PFSK-1 (cell line): ENCODE measurements at regions not wholly inside any gene's neighbourhood (a gene's known extent, or its start where the extent isn't known, plus 50 kb on each side); places are given as distances from the start of the nearest gene placed in this dataset.

Experiments used
- FOXP2 ChIP-seq: optimal IDR thresholded peaks from 2 replicates; pipeline ENCODE3; 2011; ENCODE audit warnings: borderline replicate concordance, control low read depth, inconsistent platforms; ENCODE audit not compliant: insufficient read depth; ENCODE audit errors: extremely low read length, extremely low read depth
- POLR2AphosphoS5 ChIP-seq: IDR thresholded peaks from 2 replicates; pipeline ENCODE4 v1.6.1; 2012; ENCODE audit warnings: low read depth, mild to moderate bottlenecking, control low read depth, low read length, moderate library complexity
- SIN3A ChIP-seq: IDR thresholded peaks from 2 replicates; pipeline ENCODE4 v1.6.1; 2012; ENCODE audit warnings: mild to moderate bottlenecking, low read length, moderate library complexity, borderline replicate concordance; ENCODE audit not compliant: insufficient read depth
- TAF1 ChIP-seq: IDR thresholded peaks from 2 replicates; pipeline ENCODE4 v1.6.1; 2012; ENCODE audit warnings: low read length, control low read depth, borderline replicate concordance; ENCODE audit not compliant: insufficient read depth
- TF ChIP-seq, protein P1 (sequence below), 2 experiments: IDR thresholded peaks; 2 replicates each; pipeline versions ENCODE4 v1.6.1 to v1.8.0; 2011 to 2012; ENCODE audit warnings: low read depth in 2 of 2, low read length in 2 of 2, control low read depth in 1 of 2, inconsistent platforms in 1 of 2, mild to moderate bottlenecking in 1 of 2, moderate library complexity in 1 of 2; ENCODE audit not compliant: insufficient read depth in 1 of 2

DNA sequence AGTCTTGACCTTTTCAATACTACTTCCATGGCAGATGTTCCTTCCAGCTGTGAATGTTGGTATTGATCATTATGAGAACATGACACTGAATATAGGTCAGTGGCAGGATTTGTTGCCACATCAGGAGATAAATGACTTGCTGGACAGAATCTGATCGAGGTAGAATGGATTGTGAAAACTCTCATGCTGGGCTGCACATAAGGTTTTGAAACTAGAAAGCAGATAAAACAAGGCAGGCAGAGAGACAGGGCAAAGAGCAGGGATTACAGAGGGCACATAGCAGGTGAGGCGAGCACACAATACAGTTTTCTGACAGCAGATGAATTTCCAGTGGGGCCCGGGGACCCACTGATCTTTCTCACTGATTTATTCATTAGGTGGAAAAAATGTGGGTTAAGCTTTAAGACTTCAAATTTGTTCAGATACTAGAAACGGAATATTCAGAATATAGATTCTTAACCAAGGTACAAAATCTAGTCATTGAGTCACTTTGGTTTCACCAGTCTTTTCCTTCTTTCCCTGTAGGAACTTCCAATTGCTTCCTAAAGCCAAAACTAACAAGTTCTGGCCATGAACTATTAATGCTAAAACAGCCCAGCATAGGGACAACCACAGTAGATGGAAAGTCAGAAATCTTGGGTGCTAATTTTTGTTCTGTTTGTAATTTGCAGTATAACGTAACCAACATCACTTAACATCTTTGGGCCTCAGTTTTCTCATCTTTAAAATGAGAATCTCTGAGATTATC lies 296.0 kb upstream of the PTBP2 start:
- TF ChIP-seq FOXP2 (no peak), TAF1 (no peak), POLR2AphosphoS5 (no peak), SIN3A (no peak)
- TF ChIP-seq, protein P1, sequence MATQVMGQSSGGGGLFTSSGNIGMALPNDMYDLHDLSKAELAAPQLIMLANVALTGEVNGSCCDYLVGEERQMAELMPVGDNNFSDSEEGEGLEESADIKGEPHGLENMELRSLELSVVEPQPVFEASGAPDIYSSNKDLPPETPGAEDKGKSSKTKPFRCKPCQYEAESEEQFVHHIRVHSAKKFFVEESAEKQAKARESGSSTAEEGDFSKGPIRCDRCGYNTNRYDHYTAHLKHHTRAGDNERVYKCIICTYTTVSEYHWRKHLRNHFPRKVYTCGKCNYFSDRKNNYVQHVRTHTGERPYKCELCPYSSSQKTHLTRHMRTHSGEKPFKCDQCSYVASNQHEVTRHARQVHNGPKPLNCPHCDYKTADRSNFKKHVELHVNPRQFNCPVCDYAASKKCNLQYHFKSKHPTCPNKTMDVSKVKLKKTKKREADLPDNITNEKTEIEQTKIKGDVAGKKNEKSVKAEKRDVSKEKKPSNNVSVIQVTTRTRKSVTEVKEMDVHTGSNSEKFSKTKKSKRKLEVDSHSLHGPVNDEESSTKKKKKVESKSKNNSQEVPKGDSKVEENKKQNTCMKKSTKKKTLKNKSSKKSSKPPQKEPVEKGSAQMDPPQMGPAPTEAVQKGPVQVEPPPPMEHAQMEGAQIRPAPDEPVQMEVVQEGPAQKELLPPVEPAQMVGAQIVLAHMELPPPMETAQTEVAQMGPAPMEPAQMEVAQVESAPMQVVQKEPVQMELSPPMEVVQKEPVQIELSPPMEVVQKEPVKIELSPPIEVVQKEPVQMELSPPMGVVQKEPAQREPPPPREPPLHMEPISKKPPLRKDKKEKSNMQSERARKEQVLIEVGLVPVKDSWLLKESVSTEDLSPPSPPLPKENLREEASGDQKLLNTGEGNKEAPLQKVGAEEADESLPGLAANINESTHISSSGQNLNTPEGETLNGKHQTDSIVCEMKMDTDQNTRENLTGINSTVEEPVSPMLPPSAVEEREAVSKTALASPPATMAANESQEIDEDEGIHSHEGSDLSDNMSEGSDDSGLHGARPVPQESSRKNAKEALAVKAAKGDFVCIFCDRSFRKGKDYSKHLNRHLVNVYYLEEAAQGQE (IDR thresholded peaks at IDR 0.05; ENCODE audit: insufficient read depth in 1 of 2, low read depth in 2 of 2, low read length in 2 of 2), result no peak

DNA sequence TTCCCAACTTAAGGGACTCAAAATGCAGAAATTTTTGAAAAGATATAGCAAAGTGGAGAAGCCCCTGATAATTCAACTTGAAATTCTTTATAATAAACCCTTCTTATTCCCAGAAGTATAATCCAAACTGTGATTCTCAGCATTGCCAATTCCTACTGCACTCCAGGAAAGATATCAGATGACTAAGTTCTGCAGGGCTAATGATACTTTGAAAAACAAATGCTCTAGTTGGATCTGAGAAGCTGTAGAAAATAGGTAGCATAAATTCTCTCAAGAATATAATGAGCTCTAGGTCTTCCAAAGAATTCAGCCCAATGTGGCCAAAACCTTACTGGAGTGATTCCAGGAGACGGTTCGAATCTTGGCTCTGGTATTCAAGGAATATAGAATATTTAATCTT lies 294.0 kb upstream of the PTBP2 start:
- TF ChIP-seq TAF1, result no peak

DNA sequence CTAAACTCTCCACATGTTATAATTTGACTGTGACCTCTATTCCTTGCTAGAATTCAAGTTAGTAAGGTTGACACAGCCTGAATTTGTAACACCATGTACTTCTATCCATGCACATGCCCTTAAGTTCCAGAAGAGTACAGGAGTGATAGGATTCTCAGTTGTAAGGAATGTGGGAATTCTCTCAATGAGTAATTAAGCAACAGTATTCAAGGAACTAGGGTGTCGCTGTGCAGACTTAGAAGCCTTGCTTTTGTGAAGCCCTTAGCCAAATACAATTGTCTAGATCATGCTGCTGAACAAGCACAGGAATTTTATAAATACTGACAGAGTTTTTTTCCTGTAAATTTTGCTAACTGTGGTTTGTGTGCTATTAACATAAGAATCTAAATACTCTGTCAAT lies 276.3 kb upstream of the PTBP2 start:
- no peak for TF ChIP-seq FOXP2

DNA sequence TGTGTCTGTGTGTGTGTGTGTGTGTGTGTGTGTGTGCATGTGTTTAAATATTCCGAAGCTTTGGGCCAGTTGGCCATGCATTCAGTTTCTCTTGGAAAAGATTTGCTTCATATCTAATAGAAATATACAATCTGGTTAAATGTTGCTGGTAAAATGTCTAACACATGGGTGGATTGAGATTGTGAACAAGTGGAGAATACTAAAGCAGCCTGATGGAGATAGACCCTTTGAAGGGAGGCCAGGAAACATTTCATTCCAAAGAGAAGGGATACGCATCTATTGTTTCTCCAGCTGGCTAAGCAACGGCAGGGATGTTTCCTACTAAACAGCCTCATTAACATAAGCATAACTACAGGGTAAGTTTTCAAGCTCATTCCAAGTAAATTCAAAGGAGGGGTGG lies 257.5 kb upstream of the PTBP2 start:
- TF ChIP-seq, protein P1 (IDR thresholded peaks at IDR 0.05; ENCODE audit: insufficient read depth in 1 of 2, low read depth in 2 of 2, low read length in 2 of 2), result no peak
- TF ChIP-seq FOXP2, result no peak
- no peak for TF ChIP-seq SIN3A
- no peak for TF ChIP-seq TAF1
- no peak for TF ChIP-seq POLR2AphosphoS5

DNA sequence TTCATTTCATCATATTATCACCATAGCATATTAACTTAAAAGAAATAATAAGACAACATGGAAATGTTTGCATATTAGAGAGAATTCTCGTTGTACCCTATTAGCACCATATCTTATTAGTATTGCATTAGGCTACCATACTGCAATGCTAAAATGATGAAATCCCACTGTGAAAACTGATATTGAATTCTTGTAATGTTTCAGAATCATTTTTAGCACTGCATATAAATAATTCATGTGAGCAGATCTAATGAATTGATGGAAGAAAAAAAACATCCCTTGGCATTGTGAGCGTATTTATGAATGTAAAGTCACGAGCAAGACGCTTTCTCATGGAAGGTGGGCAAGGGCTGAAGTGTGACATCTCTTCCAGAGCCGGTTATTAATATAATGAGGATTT lies 257.1 kb upstream of the PTBP2 start:
- no peak for TF ChIP-seq SIN3A
- no peak for TF ChIP-seq FOXP2

DNA sequence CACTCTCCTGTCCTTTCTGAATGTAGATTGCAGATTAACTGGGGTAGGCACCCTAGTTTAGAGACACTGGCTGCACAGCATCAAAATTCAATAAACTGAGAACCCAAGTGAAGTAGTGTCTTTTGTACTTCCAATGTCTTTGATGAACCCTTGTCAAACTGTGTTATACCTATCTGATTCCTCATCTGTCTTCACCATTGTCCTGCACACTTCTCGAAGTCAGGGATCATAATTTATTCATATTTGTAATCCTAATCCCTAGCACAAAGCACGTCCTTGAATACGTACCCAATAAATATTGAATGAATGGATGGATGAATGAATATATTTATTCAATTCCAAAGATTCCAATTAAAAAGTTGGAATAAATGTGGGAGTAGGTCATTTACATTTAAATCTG lies 256.6 kb upstream of the PTBP2 start:
- no peak for TF ChIP-seq TAF1
- no peak for TF ChIP-seq SIN3A
- TF ChIP-seq POLR2AphosphoS5, result no peak
- TF ChIP-seq, protein P1 (IDR thresholded peaks at IDR 0.05; ENCODE audit: insufficient read depth in 1 of 2, low read depth in 2 of 2, low read length in 2 of 2), result no peak
- TF ChIP-seq FOXP2, result no peak

DNA sequence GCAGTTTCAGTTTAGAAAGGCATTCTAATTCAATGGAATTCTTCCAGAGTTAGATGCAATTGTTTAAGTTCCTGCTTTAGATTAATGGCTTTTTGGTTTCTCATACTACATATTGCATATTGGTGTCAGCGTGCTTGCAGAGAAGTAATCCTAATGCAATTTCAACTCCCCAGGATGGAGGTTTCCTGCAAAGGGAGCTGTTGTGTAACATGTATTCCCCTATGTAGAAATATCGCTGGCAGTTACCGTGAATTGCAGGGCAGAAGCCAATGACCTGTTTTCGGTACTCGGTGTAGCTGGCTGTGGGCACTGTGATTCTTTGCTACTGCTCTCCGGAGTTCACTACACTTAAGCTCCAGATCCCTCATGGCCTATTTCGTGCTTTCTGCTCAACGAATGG lies 256.1 kb upstream of the PTBP2 start:
- no peak for TF ChIP-seq FOXP2
- TF ChIP-seq SIN3A, result no peak
- TF ChIP-seq TAF1, result no peak
- TF ChIP-seq, protein P1 (IDR thresholded peaks at IDR 0.05; ENCODE audit: insufficient read depth in 1 of 2, low read depth in 2 of 2, low read length in 2 of 2), result no peak
- TF ChIP-seq POLR2AphosphoS5, result no peak
